Liver (tissue), 3 donors: ENCODE measurements at regions not wholly inside any gene's neighbourhood (a gene's known extent, or its start where the extent isn't known, plus 50 kb on each side); places are given as distances from the start of the nearest gene placed in this dataset.

ENCODE experiments used
- CTCF ChIP-seq: fragments of 150-350 bp; IDR thresholded peaks from 2 replicates; pipeline ENCODE4 v1.5.1; 2017; ENCODE audit warnings: improper control_type of control experiment, low read depth, low read length; ENCODE audit not compliant: missing input control
- EGR1 ChIP-seq, 2 donors: IDR thresholded peaks; 2 replicates each; pipeline ENCODE4 v1.6.1; 2016 to 2018; ENCODE audit warnings: antibody characterized with exemption in 2 of 2, low read depth in 2 of 2
- FOXA1 ChIP-seq: IDR thresholded peaks from 2 replicates; pipeline ENCODE4 v1.6.1; 2016; ENCODE audit warnings: antibody characterized with exemption
- GABPA ChIP-seq, 2 donors: IDR thresholded peaks in 1 of 2; conservative IDR thresholded peaks in 1 of 2; 2 replicates each; pipeline ENCODE4 v1.6.1; 2016; ENCODE audit warnings: antibody characterized with exemption in 2 of 2, mild to moderate bottlenecking in 1 of 2, moderate library complexity in 1 of 2
- JUND ChIP-seq, 2 donors: IDR thresholded peaks; 2 replicates each; pipeline ENCODE4 v1.6.1; 2016; ENCODE audit warnings: antibody characterized with exemption in 2 of 2
- MAX ChIP-seq: IDR thresholded peaks from 2 replicates; pipeline ENCODE4 v1.6.1; 2016; ENCODE audit warnings: antibody characterized with exemption
- RAD21 ChIP-seq, 2 donors: IDR thresholded peaks; 2 replicates each; pipeline ENCODE4 v1.6.1; 2016; ENCODE audit warnings: antibody characterized with exemption in 2 of 2, mild to moderate bottlenecking in 2 of 2
- REST ChIP-seq: IDR thresholded peaks from 2 replicates; pipeline ENCODE4 v1.6.1; 2016; ENCODE audit warnings: antibody characterized with exemption, mild to moderate bottlenecking
- RXRA ChIP-seq, 2 donors: IDR thresholded peaks; 2 replicates each; pipeline ENCODE4 v1.6.1; 2017 to 2018; ENCODE audit warnings: antibody characterized with exemption in 2 of 2, mild to moderate bottlenecking in 1 of 2
- SP1 ChIP-seq: IDR thresholded peaks from 2 replicates; pipeline ENCODE4 v1.6.1; 2018; ENCODE audit warnings: antibody characterized with exemption, mild to moderate bottlenecking
- YY1 ChIP-seq: IDR thresholded peaks from 2 replicates; pipeline ENCODE4 v1.6.1; 2016; ENCODE audit warnings: antibody characterized with exemption, mild to moderate bottlenecking
- ZBTB33 ChIP-seq: IDR thresholded peaks from 2 replicates; pipeline ENCODE4 v1.6.1; 2016; ENCODE audit warnings: antibody characterized with exemption
- donor health status: healthy.
- donor health status: healthy.

- TF ChIP-seq JUND (IDR thresholded peaks at IDR 0.05) (no peak), CTCF (no peak), REST (no peak), SP1 (no peak), RXRA (IDR thresholded peaks at IDR 0.05) (no peak), RAD21 (IDR thresholded peaks at IDR 0.05) (no peak), FOXA1 (no peak), GABPA (IDR thresholded peaks at IDR 0.05 in 1 of 2, conservative IDR thresholded peaks at IDR 0.05 in 1 of 2) (no peak), YY1 (no peak), MAX (no peak), ZBTB33 (no peak), EGR1 (IDR thresholded peaks at IDR 0.05; ENCODE audit: low read depth in 2 of 2) (no peak)
Observed at GRCh38 chr7:10083766-10084165, 889.9 kb upstream of the PHF14 start.
